NCI-H2171 treated with DMSO at 0.1 percent for 48 hours (cell line): ENCODE measurements at regions not wholly inside any gene's neighbourhood (a gene's known extent, or its start where the extent isn't known, plus 50 kb on each side); places are given as distances from the start of the nearest gene placed in this dataset.
"Not testable (repeated sequence)": the region's sequence is repeated elsewhere in the genome, so short reads cannot be mapped to it uniquely, and the experiment has no call there.

ENCODE experiments used
- DNase-seq: peaks from one replicate; lab custom pipeline; 2025; lab: John Stamatoyannopoulos, UW

- no peak for DNase-seq
These were observed 162.9 kb downstream of the TRIB2 start for GRCh38 chr2:12879649-12880048.

GRCh38 chr2:12881952-12882351 is 165.2 kb downstream of the TRIB2 start:
- DNase-seq: no peak

GRCh38 chr2:12882393-12882792 is 165.7 kb downstream of the TRIB2 start:
- DNase-seq: no peak

- DNase-seq: no peak
These were observed 167.2 kb downstream of the TRIB2 start for GRCh38 chr2:12883906-12884305.

GRCh38 chr2:12884713-12885282 is 168.1 kb downstream of the TRIB2 start:
- no peak for DNase-seq

- DNase-seq: no peak
These were observed 173.3 kb downstream of the TRIB2 start for GRCh38 chr2:12890066-12890465.

- no peak for DNase-seq
These were observed 173.8 kb downstream of the TRIB2 start for GRCh38 chr2:12890481-12890991.

- no peak for DNase-seq
These were observed 178.3 kb downstream of the TRIB2 start for GRCh38 chr2:12895017-12895416.

- DNase-seq: no peak
These were observed 179.7 kb downstream of the TRIB2 start for GRCh38 chr2:12896318-12896982.

GRCh38 chr2:12897181-12897580 is 180.4 kb downstream of the TRIB2 start:
- no peak for DNase-seq

- DNase-seq: no peak
These were observed 186.5 kb downstream of the TRIB2 start for GRCh38 chr2:12903272-12903671.

- DNase-seq: no peak
These were observed 193.7 kb downstream of the TRIB2 start for GRCh38 chr2:12910431-12910830.

GRCh38 chr2:12915787-12916186 is 199.1 kb downstream of the TRIB2 start:
- DNase-seq: no peak

GRCh38 chr2:12918138-12918834 is 201.6 kb downstream of the TRIB2 start:
- no peak for DNase-seq

GRCh38 chr2:12918835-12919445 is 202.2 kb downstream of the TRIB2 start:
- DNase-seq: no peak

- no peak for DNase-seq
These were observed 204.6 kb downstream of the TRIB2 start for GRCh38 chr2:12921321-12921720.

- no peak for DNase-seq
These were observed 207.3 kb downstream of the TRIB2 start for GRCh38 chr2:12923907-12924610.

GRCh38 chr2:12926641-12927040 is 209.9 kb downstream of the TRIB2 start:
- not testable (repeated sequence) for DNase-seq

- DNase-seq: peak; percentile 60
These were observed 211.6 kb downstream of the TRIB2 start for GRCh38 chr2:12928197-12928774.

- DNase-seq: no peak
These were observed 212.2 kb downstream of the TRIB2 start for GRCh38 chr2:12928775-12929401.

- no peak for DNase-seq
These were observed 213.0 kb downstream of the TRIB2 start for GRCh38 chr2:12929758-12930157.
